Heart left ventricle (tissue), 16 donors: ENCODE measurements at regions not wholly inside any gene's neighbourhood (a gene's known extent, or its start where the extent isn't known, plus 50 kb on each side); places are given as distances from the start of the nearest gene placed in this dataset.

Source experiments
- ATAC-seq, 4 donors: fragments of 200-7000 bp; cut with Tn5 transposase; one replicate each; pipeline ENCODE4 v1.9.1; 2020 to 2022; ENCODE audit warnings: moderate library complexity in 4 of 4, mild to moderate bottlenecking in 3 of 4, moderate number of reproducible peaks in 1 of 4
- DNase-seq, 5 donors: peaks; one replicate each; pipeline ENCODE4 v3.0.0-alpha.2; 2020
- H3K27ac ChIP-seq, 12 donors: fragments of 200-600 bp; sonication (generic) in 4 of 12; one replicate each; pipeline versions ENCODE4 v1.5.0 to v1.8.0; 2016 to 2022; ENCODE audit warnings: mild to moderate bottlenecking in 2 of 12
- H3K27me3 ChIP-seq, 9 donors: fragments of 200-600 bp; sonication (generic) in 2 of 9; one replicate each; pipeline versions ENCODE4 v1.5.1 to v1.8.0; 2016 to 2022; ENCODE audit warnings: mild to moderate bottlenecking in 3 of 9
- H3K36me3 ChIP-seq, 9 donors: fragments of 200-600 bp; sonication (generic) in 2 of 9; one replicate each; pipeline versions ENCODE4 v1.5.0 to v1.8.0; 2018 to 2022; ENCODE audit warnings: mild to moderate bottlenecking in 2 of 9
- H3K4me1 ChIP-seq, 12 donors: fragments of 200-600 bp; sonication (generic) in 4 of 12; one replicate each; pipeline versions ENCODE4 v1.5.0 to v1.8.0; 2016 to 2022; ENCODE audit warnings: mild to moderate bottlenecking in 3 of 12
- H3K4me3 ChIP-seq, 12 donors: fragments of 200-600 bp; sonication (generic) in 4 of 12; one replicate each; pipeline versions ENCODE4 v1.5.0 to v1.8.0; 2017 to 2022; ENCODE audit warnings: mild to moderate bottlenecking in 9 of 12, moderate library complexity in 4 of 12
- H3K9me3 ChIP-seq, 12 donors: fragments of 200-600 bp; sonication (generic) in 4 of 12; one replicate each; pipeline versions ENCODE4 v1.5.0 to v1.8.0; 2016 to 2022; ENCODE audit warnings: mild to moderate bottlenecking in 1 of 12
- POLR2A ChIP-seq, 2 donors: fragments of 450-650 bp; IDR thresholded peaks; one replicate each; pipeline ENCODE4 v1.6.1; 2017; ENCODE audit warnings: antibody characterized with exemption in 2 of 2, mild to moderate bottlenecking in 2 of 2, moderate library complexity in 2 of 2
- WGBS, 4 donors: extraction: QIAGEN DNeasy Blood & Tissue Kit in 2 of 4; methylation state at CpG; one replicate each; pipeline versions ENCODE4 v1.1.5 to v1.1.7; 2013 to 2018; 5-methylcytosine and 5-hydroxymethylcytosine counted together
- intact Hi-C, 10 donors: fragments of 100-400 bp; cut with DNase I; formaldehyde crosslinking; loops; one replicate each; pipeline versions ENCODE4 v1.11.1 to v1.14.2; 2022
- TF ChIP-seq, protein P1 (sequence below), 12 donors: fragments of 200-600 bp; sonication (generic) in 4 of 12; IDR thresholded peaks; one replicate each; pipeline versions ENCODE4 v1.5.0 to v1.8.0; 2018 to 2022; ENCODE audit warnings: antibody characterized with exemption in 12 of 12, mild to moderate bottlenecking in 5 of 12
- donor health status: ischemic (EF 13 %, LVEDD 7.1; RV severe dilation, severe dysfunction).
- donor health status: healthy with polysubstance abuse.
- donor health status: DM: no; HTN: yes; CAD: no.
- donor health status: DM: no; HTN: no; CAD: no.
- donor health status: ischemic (EF 25% LVEDD 6.9; RV normal size, moderate dysfunction).
- donor health status: ischemic (EF 25% LVEDD 5.7; RV mildly dilated, moderate dysfunction).
- donor health status: healthy.
- donor health status: DM: yes; HTN: yes; CAD: no.
- donor health status: ischemic (EF 35%, LVEDD 5.7; RV mildly dilated, moderate dysfunction).
- donor health status: nonischemic (EF 11% LVEDD 7.7; RV severe dilation, severe dysfunction).
- donor health status: DM: yes; HTN: yes; CAD: no.
- donor health status: PGD.
- donor health status: ischemic (EF 29% LVEDD 5.4; RV normal size, mild dysfunction).
- donor health status: nonischemic (EF 23%, LVEDD 6.1; RV moderate dilation, normal function).

DNA sequence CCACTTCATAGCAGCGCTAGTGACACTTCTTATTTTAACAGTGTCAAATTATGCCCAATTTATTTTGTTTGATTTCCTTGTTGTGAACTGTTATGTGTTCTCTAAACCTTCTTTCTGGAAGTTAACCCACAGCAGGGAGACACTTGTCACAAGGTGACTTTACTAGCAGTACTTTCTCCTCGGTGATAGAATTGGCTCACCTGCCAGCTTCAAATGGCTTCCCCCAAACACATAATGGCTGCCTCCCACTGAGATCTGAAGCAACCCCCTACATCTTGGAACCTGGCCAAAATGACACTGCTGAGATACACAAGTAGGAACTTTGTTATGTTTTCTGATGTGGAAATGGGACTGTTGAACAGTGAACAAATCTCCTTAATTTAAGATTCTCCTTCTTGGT lies 238.8 kb upstream of the DPH6 start:
- intact Hi-C loops: no loop called here
- ATAC-seq (no peak), DNase-seq (no peak)
- no peak overlapping the region for H3K4me3 ChIP-seq
- no peaks in the 10 kb centered on the region for H3K36me3 ChIP-seq
- no peak overlapping the region for H3K27ac ChIP-seq
- no peaks in the 10 kb centered on the region for H3K27me3 ChIP-seq
- WGBS, 4 donors: 54 to 64% (median 57%) methylated on average over 2 of the region's 2 CpGs
- TF ChIP-seq POLR2A (IDR thresholded peaks at IDR 0.05): no peak
- TF ChIP-seq, protein P1, sequence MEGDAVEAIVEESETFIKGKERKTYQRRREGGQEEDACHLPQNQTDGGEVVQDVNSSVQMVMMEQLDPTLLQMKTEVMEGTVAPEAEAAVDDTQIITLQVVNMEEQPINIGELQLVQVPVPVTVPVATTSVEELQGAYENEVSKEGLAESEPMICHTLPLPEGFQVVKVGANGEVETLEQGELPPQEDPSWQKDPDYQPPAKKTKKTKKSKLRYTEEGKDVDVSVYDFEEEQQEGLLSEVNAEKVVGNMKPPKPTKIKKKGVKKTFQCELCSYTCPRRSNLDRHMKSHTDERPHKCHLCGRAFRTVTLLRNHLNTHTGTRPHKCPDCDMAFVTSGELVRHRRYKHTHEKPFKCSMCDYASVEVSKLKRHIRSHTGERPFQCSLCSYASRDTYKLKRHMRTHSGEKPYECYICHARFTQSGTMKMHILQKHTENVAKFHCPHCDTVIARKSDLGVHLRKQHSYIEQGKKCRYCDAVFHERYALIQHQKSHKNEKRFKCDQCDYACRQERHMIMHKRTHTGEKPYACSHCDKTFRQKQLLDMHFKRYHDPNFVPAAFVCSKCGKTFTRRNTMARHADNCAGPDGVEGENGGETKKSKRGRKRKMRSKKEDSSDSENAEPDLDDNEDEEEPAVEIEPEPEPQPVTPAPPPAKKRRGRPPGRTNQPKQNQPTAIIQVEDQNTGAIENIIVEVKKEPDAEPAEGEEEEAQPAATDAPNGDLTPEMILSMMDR (IDR thresholded peaks at IDR 0.05): no peak
- no peaks in the 10 kb centered on the region for H3K4me1 ChIP-seq
- no peaks in the 10 kb centered on the region for H3K9me3 ChIP-seq

DNA sequence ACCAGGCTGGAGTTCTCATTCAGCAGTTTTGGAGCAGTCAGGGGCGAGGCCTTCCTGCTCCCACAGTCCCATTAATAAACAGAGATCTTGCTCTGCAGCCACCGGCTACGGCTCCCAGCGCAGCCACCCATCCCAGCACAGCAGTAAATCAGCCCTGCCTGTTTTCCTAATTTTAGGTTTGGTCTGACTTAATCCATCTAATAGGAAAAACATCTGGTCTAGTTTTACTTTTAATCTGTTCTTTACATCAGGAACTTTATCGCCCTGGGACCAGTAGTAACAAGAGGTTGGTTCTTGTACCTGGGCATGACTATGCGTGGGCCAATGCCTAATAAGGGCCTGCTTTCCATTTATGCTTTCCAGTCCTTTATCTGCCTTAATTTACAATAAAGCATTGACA lies 264.0 kb upstream of the DPH6 start:
- intact Hi-C loops: no loop called here
- no peaks in the 10 kb centered on the region for H3K36me3 ChIP-seq
- no peak overlapping the region for H3K4me3 ChIP-seq
- 44 to 61% (median 53%) methylated on average over 6 of the region's 6 CpGs for WGBS, 4 donors
- DNase-seq: peak in 1 of 5 donors; percentile 16
- peaks cover 0 to 3% (median 0%) of the 10 kb centered on the region in 12 donors for H3K4me1 ChIP-seq
- ATAC-seq: peak in 1 of 4 donors; percentile 48
- H3K27me3 ChIP-seq: no peaks in the 10 kb centered on the region
- no peak overlapping the region for H3K27ac ChIP-seq
- no peak for TF ChIP-seq POLR2A (IDR thresholded peaks at IDR 0.05)
- TF ChIP-seq, protein P1 (IDR thresholded peaks at IDR 0.05): no peak
- no peaks in the 10 kb centered on the region for H3K9me3 ChIP-seq

- Histone ChIP-seq H3K9me3 (no peaks in the 10 kb centered on the region), H3K27me3 (no peaks in the 10 kb centered on the region), H3K36me3 (no peaks in the 10 kb centered on the region), H3K4me3 (no peak overlapping the region), H3K27ac (no peak overlapping the region), H3K4me1 (peaks cover 0 to 3% (median 0%) of the 10 kb centered on the region in 12 donors)
- no peak for DNase-seq
- TF ChIP-seq POLR2A (IDR thresholded peaks at IDR 0.05): no peak
- TF ChIP-seq, protein P1 (IDR thresholded peaks at IDR 0.05): no peak
- WGBS, 4 donors: 94 to 98% (median 97%) methylated on average over 2 of the region's 2 CpGs
- intact Hi-C loops: no loop called here
- ATAC-seq: no peak
Observed at GRCh38 chr15:35813573-35813972, 267.6 kb upstream of the DPH6 start.

DNA sequence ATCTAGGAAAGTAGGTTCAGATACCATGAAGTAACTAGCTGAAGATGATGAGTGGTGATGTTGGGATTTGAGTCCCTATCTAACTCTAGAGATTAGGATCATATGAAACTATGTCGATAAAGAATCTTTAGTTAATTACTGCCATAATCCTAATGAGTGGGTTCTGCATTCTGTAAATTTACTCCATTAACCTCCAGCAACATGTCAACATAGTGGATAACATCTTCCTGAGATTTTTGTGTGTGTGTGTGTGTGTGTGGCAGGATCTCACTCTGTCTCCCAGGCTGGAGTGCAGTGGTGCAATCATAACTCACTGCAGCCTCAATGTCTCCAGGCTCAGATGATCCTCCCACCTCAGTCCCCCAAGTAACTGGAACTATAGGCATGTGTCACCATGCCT lies 272.9 kb upstream of the DPH6 start:
- Histone ChIP-seq H3K36me3 (no peaks in the 10 kb centered on the region), H3K4me3 (no peak overlapping the region), H3K9me3 (no peaks in the 10 kb centered on the region), H3K27me3 (no peaks in the 10 kb centered on the region), H3K27ac (no peak overlapping the region), H3K4me1 (no peaks in the 10 kb centered on the region)
- WGBS, 4 donors: 93 to 97% (median 94%) methylated on average over 1 of the region's 1 CpG
- no peak for ATAC-seq
- TF ChIP-seq, protein P1 (IDR thresholded peaks at IDR 0.05): no peak
- no peak for TF ChIP-seq POLR2A (IDR thresholded peaks at IDR 0.05)
- intact Hi-C loops: loop anchor here in 1 of 10 donors (2.0 kb wide), 1 partner anchor 14 kb away; no protein-coding TSS in a partner anchor
- DNase-seq: no peak
